RKO (cell line): ENCODE measurements at regions not wholly inside any gene's neighbourhood (a gene's known extent, or its start where the extent isn't known, plus 50 kb on each side); places are given as distances from the start of the nearest gene placed in this dataset.

Experiments
- DNase-seq: peaks from one replicate; pipeline ENCODE4 v3.0.0-alpha.2; 2016; ENCODE audit warnings: low spot score

GRCh38 chr9:86695910-86696424, 251.3 kb downstream of the GAS1 start:
- no peak for DNase-seq

DNA sequence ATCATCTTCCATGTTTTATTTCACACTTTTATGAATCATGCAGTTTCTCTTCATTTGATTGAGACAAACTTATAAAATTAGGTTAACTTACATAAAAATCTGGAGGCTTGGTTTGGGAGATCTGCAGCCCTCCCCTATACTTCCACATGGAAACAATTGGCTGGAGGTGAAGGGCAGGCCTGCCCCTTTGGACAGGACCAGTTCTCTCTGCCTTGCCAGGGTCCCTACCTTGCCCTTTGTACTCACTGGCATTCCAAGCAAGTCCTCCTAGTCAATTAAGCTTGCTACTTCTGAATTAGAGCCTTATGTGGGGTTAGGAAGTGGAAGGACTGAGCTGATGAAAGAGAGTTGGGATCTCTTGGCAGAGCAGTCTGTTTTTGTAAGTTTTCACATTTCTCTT, 257.3 kb downstream of the GAS1 start:
- DNase-seq, result no peak

- DNase-seq, result no peak
Measured at GRCh38 chr9:86687788-86688187, 259.5 kb downstream of the GAS1 start.

- no peak for DNase-seq
Measured at GRCh38 chr9:86685556-86685955, 261.8 kb downstream of the GAS1 start.

GRCh38 chr9:86684148-86684547, 263.2 kb downstream of the GAS1 start:
- no peak for DNase-seq

GRCh38 chr9:86682240-86682639, 265.1 kb downstream of the GAS1 start:
- no peak for DNase-seq

GRCh38 chr9:86679909-86680308, 267.4 kb downstream of the GAS1 start:
- no peak for DNase-seq

GRCh38 chr9:86676396-86676795, 270.9 kb downstream of the GAS1 start:
- no peak for DNase-seq

- no peak for DNase-seq
Measured at GRCh38 chr9:86675805-86676204, 271.5 kb downstream of the GAS1 start.

DNA sequence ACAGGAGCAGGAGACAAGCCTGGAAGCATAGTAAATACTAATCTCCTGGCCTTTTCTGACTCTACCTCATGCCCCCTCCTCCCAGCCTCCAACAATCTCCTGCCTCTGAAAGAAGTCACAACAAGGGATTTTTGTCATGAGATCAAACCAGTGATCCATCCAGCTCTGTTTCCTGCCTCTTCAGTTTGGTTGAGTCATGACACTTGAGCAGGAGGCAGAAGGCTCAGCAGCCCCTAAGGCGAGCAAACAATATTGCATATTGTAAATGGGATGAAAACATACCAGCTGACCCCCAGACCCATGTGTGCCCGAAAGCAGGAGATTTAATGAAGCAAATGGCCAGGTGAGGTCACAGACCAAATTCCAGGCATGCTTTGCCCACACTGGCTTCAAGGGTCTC, 272.8 kb downstream of the GAS1 start:
- DNase-seq, result no peak

- DNase-seq, result no peak
Measured at GRCh38 chr9:86672966-86673365, 274.3 kb downstream of the GAS1 start.

DNA sequence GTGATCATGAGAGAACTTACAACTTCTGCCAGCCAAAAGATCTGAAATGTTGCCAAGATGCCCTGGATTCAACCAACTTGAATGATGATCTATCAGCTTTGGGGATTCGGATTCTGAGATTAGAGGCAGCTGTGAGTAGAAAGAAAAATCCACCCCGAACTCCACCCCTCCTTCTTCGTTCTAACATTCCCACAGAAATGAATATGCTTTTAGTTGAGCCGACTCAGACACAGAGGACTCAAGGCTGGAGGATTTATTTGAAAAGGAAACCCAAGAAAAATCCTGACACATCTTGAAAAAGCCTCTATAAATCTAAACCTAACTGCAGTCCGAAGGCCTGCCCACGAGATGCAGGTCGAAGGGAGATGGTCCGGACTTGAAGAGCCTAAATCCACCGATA, 275.0 kb downstream of the GAS1 start:
- no peak for DNase-seq

DNA sequence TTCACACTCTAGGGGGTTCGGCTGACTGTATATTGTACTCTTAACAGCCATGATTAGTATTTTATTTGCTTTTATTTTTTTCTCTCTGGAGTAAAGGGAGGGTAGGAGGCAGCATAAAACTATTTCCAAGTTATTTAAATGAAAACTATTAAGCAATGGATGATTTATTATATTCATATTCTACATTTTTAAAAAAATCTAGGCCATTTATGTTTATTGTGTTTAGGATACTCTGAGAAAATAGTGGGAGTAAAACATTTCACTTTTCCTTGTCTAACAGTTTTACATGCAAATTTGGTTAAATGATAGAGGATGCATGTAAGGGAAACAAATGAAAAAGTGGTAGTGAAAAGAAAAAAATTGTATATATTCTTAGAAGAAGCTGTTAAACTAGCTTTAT, 276.3 kb downstream of the GAS1 start:
- no peak for DNase-seq

GRCh38 chr9:86670536-86670935, 276.8 kb downstream of the GAS1 start:
- DNase-seq, result no peak

DNA sequence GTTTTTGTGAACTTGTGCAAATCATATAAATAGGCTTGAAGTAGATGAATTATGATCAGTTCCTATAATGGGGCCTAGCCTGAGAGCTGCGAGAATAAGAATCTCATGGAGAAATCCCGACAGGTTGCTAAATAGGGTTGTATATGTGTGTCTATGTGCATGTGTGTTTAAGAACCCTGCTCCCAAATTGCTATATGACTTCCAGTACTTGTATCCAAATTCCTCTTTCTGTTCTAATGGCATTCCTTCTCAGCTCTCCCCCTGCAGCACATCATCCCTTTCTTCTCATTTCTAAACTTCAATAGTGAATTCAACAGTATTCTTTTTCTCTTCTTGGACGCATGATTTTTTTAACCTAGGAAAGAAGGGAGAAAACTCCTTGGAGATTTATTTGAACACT, 277.2 kb downstream of the GAS1 start:
- no peak for DNase-seq

DNA sequence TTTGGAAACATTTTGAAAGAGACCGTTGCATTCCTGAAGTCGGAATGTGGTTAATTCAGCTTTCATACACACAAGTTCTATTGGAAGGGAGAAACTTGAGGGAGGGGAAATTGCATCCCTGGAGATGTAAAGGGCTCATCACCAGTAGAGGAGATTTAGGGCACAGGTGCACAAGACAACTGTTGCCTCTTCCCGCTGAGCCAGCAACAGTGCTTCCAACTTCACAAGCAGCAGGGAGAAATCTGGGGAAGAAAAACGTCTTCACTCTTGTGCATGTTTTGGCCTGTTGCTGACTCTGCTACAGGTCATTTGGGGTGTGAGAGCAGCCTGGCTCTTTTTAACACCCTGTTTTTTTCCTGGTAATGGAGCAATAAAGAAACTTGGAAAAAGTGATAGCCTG, 277.9 kb downstream of the GAS1 start:
- no peak for DNase-seq

DNA sequence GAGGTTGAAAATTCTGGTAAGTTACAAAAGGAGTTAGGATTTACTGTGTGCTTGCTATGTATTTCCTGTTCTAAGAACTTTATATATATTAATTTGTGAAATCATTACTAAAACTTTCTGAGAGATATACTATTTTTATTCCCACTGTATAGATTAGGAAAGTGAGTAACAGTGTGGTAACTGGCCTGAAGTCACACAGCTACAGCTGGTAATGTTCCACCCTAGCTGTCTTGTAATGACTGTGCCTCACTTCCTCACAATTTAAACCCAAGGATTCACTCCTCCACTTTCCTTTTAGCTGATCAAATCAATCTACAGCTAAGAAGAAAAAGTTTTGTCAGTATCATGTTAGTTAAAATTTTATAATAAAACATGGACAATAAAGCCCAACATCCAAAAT, 278.8 kb downstream of the GAS1 start:
- DNase-seq, result no peak

GRCh38 chr9:86667307-86667706, 280.0 kb downstream of the GAS1 start:
- DNase-seq, result peak; percentile 34

DNA sequence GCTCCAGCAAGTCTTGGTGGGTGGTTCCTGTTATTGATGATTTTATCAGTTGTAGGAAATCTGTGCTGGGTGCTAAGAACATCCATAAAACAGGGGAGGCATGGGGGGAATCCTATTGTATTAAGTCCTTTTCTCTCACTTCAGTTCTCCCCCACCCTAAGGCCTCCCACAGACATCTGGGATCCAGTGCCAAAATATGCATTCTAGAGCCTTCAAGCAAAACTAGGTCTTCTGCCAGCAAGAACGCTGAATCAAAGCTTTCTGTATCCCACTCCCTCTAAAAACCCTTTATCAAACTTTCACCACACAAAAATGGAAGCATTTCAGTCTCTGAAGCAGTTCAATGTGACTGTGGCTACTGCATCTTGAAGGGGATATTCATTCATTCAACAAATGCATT, 281.9 kb downstream of the GAS1 start:
- DNase-seq, result no peak

DNA sequence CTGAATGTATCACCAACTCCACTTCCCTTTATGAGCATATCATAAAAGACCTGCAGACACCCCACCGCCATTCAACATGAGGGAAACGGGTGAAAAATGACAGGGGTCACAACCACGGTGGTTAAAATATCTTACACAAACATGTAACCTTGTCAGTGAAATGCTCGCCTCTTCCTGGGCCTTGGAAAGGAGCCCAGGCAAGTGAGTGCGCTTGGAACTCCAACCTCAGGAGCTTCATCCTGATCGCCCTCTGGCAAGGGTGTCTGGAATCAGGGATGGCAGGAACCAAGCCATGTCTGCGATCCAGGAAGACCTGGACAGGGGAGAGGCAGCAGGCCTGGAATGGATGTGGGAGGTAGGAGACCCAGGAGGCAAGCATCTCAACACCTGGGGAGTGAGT, 282.7 kb downstream of the GAS1 start:
- DNase-seq, result no peak

- DNase-seq, result no peak
Measured at GRCh38 chr9:86663905-86664304, 283.4 kb downstream of the GAS1 start.

GRCh38 chr9:86662890-86663468, 284.3 kb downstream of the GAS1 start:
- DNase-seq, result no peak

DNA sequence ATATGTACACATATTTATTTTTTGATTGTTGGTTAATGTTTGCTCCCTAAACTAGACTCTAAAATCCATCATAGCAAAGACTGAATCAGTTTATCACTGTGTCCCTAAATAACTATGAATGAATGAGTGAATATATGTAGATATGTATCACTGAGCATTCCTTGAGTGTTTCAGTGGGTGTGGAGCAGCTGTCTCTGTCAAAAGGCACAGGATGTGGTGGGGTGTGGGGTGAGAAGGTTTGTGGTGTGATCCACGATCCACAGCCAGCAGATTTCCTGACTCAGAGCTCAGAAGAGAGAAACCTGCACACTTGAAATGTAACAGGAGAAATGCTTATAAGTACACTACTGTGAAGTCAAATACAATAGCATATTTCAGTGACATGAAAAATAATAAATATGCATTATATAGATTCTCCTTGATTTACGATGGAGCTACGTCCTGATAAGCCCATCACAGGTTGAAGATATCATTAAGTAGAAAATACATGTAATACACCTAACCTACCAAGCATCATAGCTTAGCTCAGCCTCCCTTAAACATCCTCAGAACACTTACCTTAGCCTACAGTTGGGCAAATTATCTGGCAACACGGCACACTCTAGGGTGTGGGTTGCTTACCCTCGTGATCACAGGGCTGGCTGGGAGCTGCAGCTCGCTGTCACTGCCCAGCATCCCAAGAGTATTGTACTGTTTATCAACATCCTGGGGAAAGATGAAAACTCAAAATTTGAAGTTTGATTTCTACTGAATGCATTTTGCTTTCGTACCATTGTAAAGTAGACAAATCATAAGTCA, 287.0 kb downstream of the GAS1 start:
- DNase-seq, result no peak
